WTC11 (cell line): ENCODE measurements at regions not wholly inside any gene's neighbourhood (a gene's known extent, or its start where the extent isn't known, plus 50 kb on each side); places are given as distances from the start of the nearest gene placed in this dataset.
"Not testable (repeated sequence)": the region's sequence is repeated elsewhere in the genome, so short reads cannot be mapped to it uniquely, and the experiment has no call there.

Experiments used
- ATF1 ChIP-seq: sonication (generic); formaldehyde crosslinking; IDR thresholded peaks from 2 replicates; pipeline ENCODE4 v1.8.1; 2023; ENCODE audit warnings: mild to moderate bottlenecking, moderate library complexity, missing genetic modification reagents
- CREM ChIP-seq: sonication (generic); formaldehyde crosslinking; IDR thresholded peaks from 2 replicates; pipeline ENCODE4 v1.8.1; 2022; ENCODE audit warnings: mild to moderate bottlenecking, missing genetic modification reagents, moderate library complexity
- ESRRA ChIP-seq: sonication (generic); formaldehyde crosslinking; IDR thresholded peaks from 2 replicates; pipeline ENCODE4 v1.8.1; 2022; ENCODE audit warnings: mild to moderate bottlenecking, missing genetic modification reagents, borderline replicate concordance
- FOXJ3 ChIP-seq: sonication (generic); formaldehyde crosslinking; IDR thresholded peaks from 2 replicates; pipeline ENCODE4 v1.9.0; 2021; ENCODE audit warnings: missing genetic modification reagents, mild to moderate bottlenecking, borderline replicate concordance
- TP53 ChIP-seq: sonication (generic); formaldehyde crosslinking; IDR thresholded peaks from 2 replicates; pipeline ENCODE4 v1.8.1; 2023; ENCODE audit warnings: mild to moderate bottlenecking, missing genetic modification reagents
- TF ChIP-seq, protein P1 (sequence below): sonication (generic); formaldehyde crosslinking; IDR thresholded peaks from 2 replicates; pipeline ENCODE4 v1.8.0; 2022; ENCODE audit warnings: mild to moderate bottlenecking, missing genetic modification reagents
- TF ChIP-seq, protein P2 (sequence below): fragments of 200-600 bp; IDR thresholded peaks from 2 replicates; pipeline ENCODE4 v1.8.0; 2022; ENCODE audit warnings: antibody characterized with exemption
- TF ChIP-seq, protein P3 (sequence below): sonication (generic); formaldehyde crosslinking; IDR thresholded peaks from 2 replicates; pipeline ENCODE4 v1.8.1; 2022; ENCODE audit warnings: mild to moderate bottlenecking, moderate library complexity, missing genetic modification reagents

GRCh38 chr22:23449748-23450433, 130.2 kb downstream of the IGLL1 start:
- not testable (repeated sequence) for TF ChIP-seq FOXJ3 (CRISPR knock-in tag); CREM (CRISPR knock-in tag); TP53 (CRISPR knock-in tag); ATF1 (CRISPR knock-in tag); ESRRA
- TF ChIP-seq, protein P1, sequence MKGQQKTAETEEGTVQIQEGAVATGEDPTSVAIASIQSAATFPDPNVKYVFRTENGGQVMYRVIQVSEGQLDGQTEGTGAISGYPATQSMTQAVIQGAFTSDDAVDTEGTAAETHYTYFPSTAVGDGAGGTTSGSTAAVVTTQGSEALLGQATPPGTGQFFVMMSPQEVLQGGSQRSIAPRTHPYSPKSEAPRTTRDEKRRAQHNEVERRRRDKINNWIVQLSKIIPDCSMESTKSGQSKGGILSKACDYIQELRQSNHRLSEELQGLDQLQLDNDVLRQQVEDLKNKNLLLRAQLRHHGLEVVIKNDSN: not testable (repeated sequence)
- TF ChIP-seq, protein P2, sequence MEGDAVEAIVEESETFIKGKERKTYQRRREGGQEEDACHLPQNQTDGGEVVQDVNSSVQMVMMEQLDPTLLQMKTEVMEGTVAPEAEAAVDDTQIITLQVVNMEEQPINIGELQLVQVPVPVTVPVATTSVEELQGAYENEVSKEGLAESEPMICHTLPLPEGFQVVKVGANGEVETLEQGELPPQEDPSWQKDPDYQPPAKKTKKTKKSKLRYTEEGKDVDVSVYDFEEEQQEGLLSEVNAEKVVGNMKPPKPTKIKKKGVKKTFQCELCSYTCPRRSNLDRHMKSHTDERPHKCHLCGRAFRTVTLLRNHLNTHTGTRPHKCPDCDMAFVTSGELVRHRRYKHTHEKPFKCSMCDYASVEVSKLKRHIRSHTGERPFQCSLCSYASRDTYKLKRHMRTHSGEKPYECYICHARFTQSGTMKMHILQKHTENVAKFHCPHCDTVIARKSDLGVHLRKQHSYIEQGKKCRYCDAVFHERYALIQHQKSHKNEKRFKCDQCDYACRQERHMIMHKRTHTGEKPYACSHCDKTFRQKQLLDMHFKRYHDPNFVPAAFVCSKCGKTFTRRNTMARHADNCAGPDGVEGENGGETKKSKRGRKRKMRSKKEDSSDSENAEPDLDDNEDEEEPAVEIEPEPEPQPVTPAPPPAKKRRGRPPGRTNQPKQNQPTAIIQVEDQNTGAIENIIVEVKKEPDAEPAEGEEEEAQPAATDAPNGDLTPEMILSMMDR: not testable (repeated sequence)
- TF ChIP-seq, protein P3, sequence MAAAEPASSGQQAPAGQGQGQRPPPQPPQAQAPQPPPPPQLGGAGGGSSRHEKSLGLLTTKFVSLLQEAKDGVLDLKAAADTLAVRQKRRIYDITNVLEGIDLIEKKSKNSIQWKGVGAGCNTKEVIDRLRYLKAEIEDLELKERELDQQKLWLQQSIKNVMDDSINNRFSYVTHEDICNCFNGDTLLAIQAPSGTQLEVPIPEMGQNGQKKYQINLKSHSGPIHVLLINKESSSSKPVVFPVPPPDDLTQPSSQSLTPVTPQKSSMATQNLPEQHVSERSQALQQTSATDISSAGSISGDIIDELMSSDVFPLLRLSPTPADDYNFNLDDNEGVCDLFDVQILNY (CRISPR knock-in tag): not testable (repeated sequence)
